Testis (tissue), 2 donors: ENCODE measurements at regions not wholly inside any gene's neighbourhood (a gene's known extent, or its start where the extent isn't known, plus 50 kb on each side); places are given as distances from the start of the nearest gene placed in this dataset.
"Not testable (repeated sequence)": the region's sequence is repeated elsewhere in the genome, so short reads cannot be mapped to it uniquely, and the experiment has no call there.

Source experiments
- DNase-seq: peaks from one replicate; pipeline ENCODE4 v3.0.0-alpha.2; 2019
- H3K27ac ChIP-seq, 2 donors: fragments of 200-600 bp; sonication (generic); one replicate each; pipeline ENCODE4 v1.5.1; 2019
- H3K27me3 ChIP-seq: fragments of 200-600 bp; sonication (generic); one replicate; pipeline ENCODE4 v1.5.1; 2019
- H3K36me3 ChIP-seq: fragments of 200-600 bp; sonication (generic); one replicate; pipeline ENCODE4 v1.5.1; 2017; ENCODE audit warnings: low read depth; ENCODE audit errors: missing control alignments
- H3K4me1 ChIP-seq: fragments of 200-600 bp; sonication (generic); one replicate; pipeline ENCODE4 v1.5.1; 2019
- H3K4me3 ChIP-seq, 2 donors: fragments of 200-600 bp; sonication (generic); one replicate each; pipeline ENCODE4 v1.5.1; 2017 to 2019
- H3K9me3 ChIP-seq: fragments of 200-600 bp; sonication (generic); one replicate; pipeline ENCODE4 v1.5.1; 2017
- POLR2A ChIP-seq: fragments of 450-650 bp; IDR thresholded peaks from one replicate; pipeline ENCODE4 v1.6.1; 2017; ENCODE audit warnings: antibody characterized with exemption, mild to moderate bottlenecking, moderate library complexity
- WGBS, 2 donors: methylation state at CpG; one replicate each; pipeline ENCODE4 v1.1.5; 2018; 5-methylcytosine and 5-hydroxymethylcytosine counted together
- intact Hi-C: fragments of 100-400 bp; cut with DNase I; formaldehyde crosslinking; loops from one replicate; pipeline ENCODE4 v1.15.1; 2023; ENCODE audit warnings: low total_unique reads
- TF ChIP-seq, protein P1 (sequence below), 3 experiments: fragments of 450-650 bp in 2 of 3; fragments of 200-600 bp in 1 of 3; sonication (generic) in 1 of 3; IDR thresholded peaks; one replicate each; pipeline ENCODE4 v1.5.1; 2016 to 2019; ENCODE audit warnings: antibody characterized with exemption in 3 of 3, mild to moderate bottlenecking in 2 of 3, moderate library complexity in 1 of 3

DNA sequence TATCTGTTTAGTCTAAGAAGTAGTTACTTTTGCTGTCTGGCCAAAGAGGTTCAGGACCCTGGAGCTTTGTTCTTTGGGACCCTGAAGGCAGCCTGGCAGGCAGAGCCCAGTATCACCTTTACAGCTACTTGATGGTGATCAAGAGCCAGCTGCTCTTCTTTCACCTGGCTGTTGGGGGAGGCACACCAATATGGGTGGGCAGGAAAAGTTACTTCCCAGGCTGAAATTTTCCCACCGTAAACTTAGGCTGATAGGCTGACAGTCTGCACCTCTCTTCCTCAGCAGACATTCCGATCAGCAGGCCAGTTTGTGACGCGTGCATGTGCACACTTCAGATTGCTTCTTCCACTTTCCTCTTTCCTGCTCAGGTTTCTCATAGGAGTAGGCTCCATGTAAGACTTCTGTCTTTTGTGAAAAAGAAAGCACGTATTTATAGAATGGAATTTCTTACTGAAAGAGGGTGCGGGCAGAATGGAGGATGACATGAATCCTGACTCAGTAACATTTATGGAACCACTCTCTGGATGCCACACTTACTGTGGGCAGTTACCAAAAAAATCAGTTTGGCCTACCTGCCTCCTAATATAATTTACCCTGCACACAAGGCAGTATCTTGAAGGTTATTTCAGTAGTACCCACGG is 223.9 kb upstream of the DMRT1 start:
- H3K4me1 ChIP-seq: no peaks in the 10 kb centered on the region
- TF ChIP-seq, protein P1, sequence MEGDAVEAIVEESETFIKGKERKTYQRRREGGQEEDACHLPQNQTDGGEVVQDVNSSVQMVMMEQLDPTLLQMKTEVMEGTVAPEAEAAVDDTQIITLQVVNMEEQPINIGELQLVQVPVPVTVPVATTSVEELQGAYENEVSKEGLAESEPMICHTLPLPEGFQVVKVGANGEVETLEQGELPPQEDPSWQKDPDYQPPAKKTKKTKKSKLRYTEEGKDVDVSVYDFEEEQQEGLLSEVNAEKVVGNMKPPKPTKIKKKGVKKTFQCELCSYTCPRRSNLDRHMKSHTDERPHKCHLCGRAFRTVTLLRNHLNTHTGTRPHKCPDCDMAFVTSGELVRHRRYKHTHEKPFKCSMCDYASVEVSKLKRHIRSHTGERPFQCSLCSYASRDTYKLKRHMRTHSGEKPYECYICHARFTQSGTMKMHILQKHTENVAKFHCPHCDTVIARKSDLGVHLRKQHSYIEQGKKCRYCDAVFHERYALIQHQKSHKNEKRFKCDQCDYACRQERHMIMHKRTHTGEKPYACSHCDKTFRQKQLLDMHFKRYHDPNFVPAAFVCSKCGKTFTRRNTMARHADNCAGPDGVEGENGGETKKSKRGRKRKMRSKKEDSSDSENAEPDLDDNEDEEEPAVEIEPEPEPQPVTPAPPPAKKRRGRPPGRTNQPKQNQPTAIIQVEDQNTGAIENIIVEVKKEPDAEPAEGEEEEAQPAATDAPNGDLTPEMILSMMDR (IDR thresholded peaks at IDR 0.05): no peak
- TF ChIP-seq POLR2A: no peak
- no peak overlapping the region for H3K4me3 ChIP-seq
- H3K27me3 ChIP-seq: no peaks in the 10 kb centered on the region
- no peak overlapping the region for H3K27ac ChIP-seq
- no peak for DNase-seq
- 75 to 89% methylated on average over 7 of the region's 7 CpGs for WGBS, 2 donors
- no peaks in the 10 kb centered on the region for H3K9me3 ChIP-seq
- H3K36me3 ChIP-seq: no peaks in the 10 kb centered on the region
- intact Hi-C loops: loop anchor here (5.0 kb wide), 1 partner anchor 140 kb away; no protein-coding TSS in a partner anchor

DNA sequence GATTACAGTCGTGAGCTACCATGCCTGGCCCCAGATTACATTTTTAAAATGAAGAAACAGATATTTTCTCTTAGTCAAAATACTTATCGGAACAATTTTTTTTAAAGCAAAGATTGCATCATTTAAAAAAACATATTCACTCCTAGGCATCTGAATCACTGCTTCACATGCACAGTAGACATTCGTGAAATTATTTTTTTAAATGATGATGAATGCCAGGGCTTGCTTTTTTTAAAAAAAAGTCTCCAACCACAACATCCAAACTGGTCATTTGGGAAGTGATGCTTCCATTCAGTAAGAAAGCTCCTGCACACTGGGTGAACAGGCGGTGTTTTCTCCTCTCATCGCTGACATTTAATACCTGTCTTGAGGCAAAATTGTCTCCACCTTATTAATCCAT is 223.0 kb upstream of the DMRT1 start:
- no peak for DNase-seq
- Histone ChIP-seq H3K9me3 (no peaks in the 10 kb centered on the region), H3K4me1 (no peaks in the 10 kb centered on the region), H3K27me3 (no peaks in the 10 kb centered on the region), H3K27ac (no peak overlapping the region), H3K36me3 (no peaks in the 10 kb centered on the region), H3K4me3 (no peak overlapping the region)
- intact Hi-C loops: loop anchor here (5.0 kb wide), 1 partner anchor 139 kb away; no protein-coding TSS in a partner anchor
- TF ChIP-seq, protein P1 (IDR thresholded peaks at IDR 0.05): no peak
- no peak for TF ChIP-seq POLR2A
- WGBS, 2 donors: 91 to 95% methylated on average over 5 of the region's 5 CpGs

DNA sequence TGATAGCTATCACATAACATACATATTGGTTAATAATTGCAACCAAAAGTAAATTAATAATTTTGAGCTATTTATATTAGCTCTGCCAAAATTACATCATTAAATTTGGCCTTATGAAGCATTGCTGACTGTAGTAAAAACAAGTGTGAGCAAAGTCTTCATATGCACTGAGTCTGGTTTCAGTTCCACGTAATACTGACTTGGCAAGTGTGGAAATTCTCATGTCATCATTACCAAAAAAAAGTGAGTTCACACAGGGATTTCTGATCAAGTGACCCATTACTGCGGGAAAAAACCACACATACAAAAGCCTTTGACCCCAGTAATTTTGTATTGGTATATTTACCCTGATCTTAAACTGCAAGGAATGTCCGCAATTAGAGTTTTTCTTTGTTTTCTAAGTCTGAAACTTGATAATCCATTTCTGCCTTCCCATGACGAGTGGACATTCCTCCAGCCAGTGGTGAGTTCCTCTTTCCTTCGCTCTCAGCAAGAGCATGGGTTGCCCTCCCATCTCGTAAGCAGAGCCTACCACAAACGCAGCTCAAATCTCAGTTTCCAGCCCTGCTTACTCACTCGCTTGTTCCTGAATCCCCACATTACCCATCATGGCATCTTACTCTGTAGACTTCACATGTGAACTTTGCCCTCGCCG is 220.2 kb upstream of the DMRT1 start:
- Histone ChIP-seq H3K27ac (no peak overlapping the region), H3K4me3 (no peak overlapping the region), H3K36me3 (no peaks in the 10 kb centered on the region), H3K9me3 (no peaks in the 10 kb centered on the region), H3K4me1 (peaks cover 10% of the 10 kb centered on the region), H3K27me3 (no peaks in the 10 kb centered on the region)
- intact Hi-C loops: no loop called here
- DNase-seq: no peak
- WGBS, 2 donors: 86 to 92% methylated on average over 10 of the region's 10 CpGs
- no peak for TF ChIP-seq POLR2A

DNA sequence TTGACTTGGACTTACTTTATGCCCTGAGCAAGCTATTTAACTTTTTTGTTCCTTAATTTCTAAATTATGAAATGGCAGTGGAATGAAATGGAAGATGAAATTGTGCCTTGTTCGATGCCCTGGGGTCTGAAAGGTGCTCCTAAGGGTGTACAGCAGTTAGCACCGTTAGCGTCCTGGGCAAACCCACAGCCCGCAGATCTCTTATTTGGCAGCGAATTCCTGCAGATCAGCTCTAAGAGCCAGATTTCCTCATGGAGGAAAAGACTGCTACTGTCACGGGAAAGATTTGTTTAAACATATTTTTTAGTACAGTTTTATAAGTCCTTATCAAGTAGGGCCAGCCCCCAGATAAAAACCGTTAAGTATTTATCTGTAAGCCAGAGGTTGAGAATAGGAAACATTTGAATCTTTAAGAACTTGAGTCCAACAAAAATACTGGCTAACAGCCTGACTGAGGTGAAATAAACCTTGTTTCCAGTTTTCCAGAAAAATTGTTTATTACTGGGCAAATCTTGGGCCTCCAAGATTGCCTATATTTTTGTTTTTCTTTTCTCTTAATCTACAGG is 216.5 kb upstream of the DMRT1 start:
- no peaks in the 10 kb centered on the region for H3K27me3 ChIP-seq
- H3K4me3 ChIP-seq: no peak overlapping the region
- H3K27ac ChIP-seq: no peak overlapping the region
- TF ChIP-seq, protein P1 (IDR thresholded peaks at IDR 0.05): no peak
- TF ChIP-seq POLR2A: no peak
- DNase-seq: no peak
- 33 to 44% methylated on average over 7 of the region's 7 CpGs for WGBS, 2 donors
- H3K36me3 ChIP-seq: no peaks in the 10 kb centered on the region
- peaks cover 13% of the 10 kb centered on the region for H3K4me1 ChIP-seq
- intact Hi-C loops: no loop called here
- H3K9me3 ChIP-seq: no peaks in the 10 kb centered on the region

DNA sequence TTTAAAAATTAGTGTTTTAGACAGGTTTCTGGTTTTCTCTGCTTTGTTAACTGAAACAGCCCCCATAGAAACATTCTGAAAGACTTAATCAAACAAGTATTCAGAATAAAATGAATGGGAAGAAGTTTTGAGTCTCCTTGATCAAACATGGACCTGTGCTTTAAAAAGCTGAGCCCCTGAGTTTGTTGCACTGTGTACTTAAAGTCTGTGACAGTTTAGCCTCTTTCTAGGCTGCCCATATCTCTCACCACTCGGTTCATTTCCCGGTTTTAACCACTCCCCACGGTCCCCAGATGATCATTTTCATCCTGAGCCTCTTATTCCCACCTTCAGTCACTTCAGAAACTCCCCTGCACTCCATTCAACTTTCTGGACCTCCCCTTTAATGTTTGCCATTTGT is 215.9 kb upstream of the DMRT1 start:
- H3K9me3 ChIP-seq: no peaks in the 10 kb centered on the region
- DNase-seq: no peak
- TF ChIP-seq, protein P1 (IDR thresholded peaks at IDR 0.05): no peak
- no peak for TF ChIP-seq POLR2A
- H3K4me1 ChIP-seq: peaks cover 13% of the 10 kb centered on the region
- H3K4me3 ChIP-seq: no peak overlapping the region
- 52 to 62% methylated on average over 3 of the region's 3 CpGs for WGBS, 2 donors
- intact Hi-C loops: no loop called here
- H3K36me3 ChIP-seq: no peaks in the 10 kb centered on the region
- no peaks in the 10 kb centered on the region for H3K27me3 ChIP-seq
- no peak overlapping the region for H3K27ac ChIP-seq

DNA sequence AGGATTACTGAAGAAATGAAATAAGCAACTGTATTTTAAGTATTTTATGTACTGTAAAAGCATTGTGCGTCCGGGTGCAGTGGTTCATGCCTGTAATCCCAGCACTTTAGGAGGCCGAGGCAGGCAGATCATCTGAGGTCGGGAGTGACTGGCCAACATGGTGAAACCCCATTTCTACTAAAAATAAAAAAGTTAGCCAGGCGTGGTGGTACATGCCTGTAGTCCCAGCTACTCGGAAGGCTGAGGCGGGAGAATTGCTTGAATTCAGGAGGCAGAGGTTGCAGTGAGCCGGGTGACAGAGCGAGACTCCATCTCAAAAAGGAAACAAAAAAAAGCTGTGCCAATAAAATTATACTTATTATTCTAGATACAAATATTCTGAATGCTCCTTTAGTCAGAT is 215.4 kb upstream of the DMRT1 start:
- intact Hi-C loops: not testable (repeated sequence)

More for the DNA sequence above, 215.4 kb upstream of the DMRT1 start:
- H3K27me3 ChIP-seq, H3K4me3 ChIP-seq, H3K9me3 ChIP-seq, DNase-seq, H3K36me3 ChIP-seq: not testable (repeated sequence)
- peaks cover 13% of the 10 kb centered on the region for H3K4me1 ChIP-seq
- H3K27ac ChIP-seq: peak overlapping the region in 1 of 2 donors; percentile 8
- 80 to 84% methylated on average over 9 of the region's 9 CpGs for WGBS, 2 donors
